ENCODE measurements at regions not wholly inside any gene's neighbourhood (a gene's known extent, or its start where the extent isn't known, plus 50 kb on each side); places are given as distances from the start of the nearest gene placed in this dataset.

DNA sequence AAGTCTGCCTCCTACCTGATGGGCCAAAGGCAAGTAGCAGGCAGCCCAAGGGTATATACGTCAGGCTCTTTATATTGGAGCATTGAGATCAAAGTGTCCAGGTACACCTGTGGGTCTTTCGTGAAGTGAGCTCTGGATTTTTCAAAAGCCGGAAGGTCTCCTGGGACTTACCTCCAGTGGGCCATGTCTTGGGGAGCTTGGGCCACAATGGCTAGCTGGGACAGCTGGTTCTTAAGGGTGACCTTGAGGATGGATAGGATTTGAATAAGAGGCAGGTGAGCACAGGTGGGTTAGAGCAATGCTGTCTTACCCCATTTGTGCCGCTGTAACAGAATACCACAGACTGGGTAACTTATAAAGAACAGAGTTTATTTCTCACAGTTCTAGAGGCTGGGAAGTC, 153.4 kb downstream of the CDC5L start:
- Mint-ChIP-seq H3K4me1 (peaks cover 35% of the 10 kb centered on the region in 2 experiments), H3K27me3 (ENCODE audit: low read depth) (peaks cover 4% of the 10 kb centered on the region; the same call in 1 of the 2 replicates), H3K4me3 (no peak overlapping the region), H3K36me3 (ENCODE audit: insufficient read depth in 1 of 3, low read depth in 3 of 3) (peaks cover 2 to 9% (median 6%) of the 10 kb centered on the region in 3 experiments; a peak in 4 of 7 replicates), H3K27ac (no peak overlapping the region), H3K9me3 (peaks cover 7 to 9% of the 10 kb centered on the region in 2 experiments; a peak in 3 of 5 replicates)
- H4K20me1 ChIP-seq (ENCODE audit: control insufficient read depth, insufficient read depth, insufficient read length) = no peaks in the 10 kb centered on the region
- H4K8ac ChIP-seq (replicated peaks; ENCODE audit: insufficient read length, low read depth, low read length) = no peak overlapping the region
- no peaks in the 10 kb centered on the region for H3K79me1 ChIP-seq (ENCODE audit: insufficient read depth, low read depth, low read length, poor library complexity, severe bottlenecking)
- H4K5ac ChIP-seq (ENCODE audit: insufficient read length, low read depth, low read length) = no peak overlapping the region
- H2BK15ac ChIP-seq (ENCODE audit: low read depth, low read length) = no peak overlapping the region
- no peak overlapping the region for H3K56ac ChIP-seq (ENCODE audit: insufficient read length, low read depth, low read length)
- peak; percentile 7 for DNase-seq
- no peak overlapping the region for H3K27ac ChIP-seq (ENCODE audit: insufficient read length, low read depth, low read length)
- no peak overlapping the region for H3K4me2 ChIP-seq (ENCODE audit: insufficient read depth, insufficient read length, low read length)
- no peak overlapping the region for H2BK5ac ChIP-seq (ENCODE audit: insufficient read length, low read length)
- WGBS (ENCODE audit: extremely low coverage, insufficient read length, low lambda C conversion rate) = no CpG with 5 or more reads among the region's 4 CpGs
- H3K23ac ChIP-seq (ENCODE audit: insufficient read length, low read depth, low read length) = no peak overlapping the region
- H3K9ac ChIP-seq (ENCODE audit: extremely low read depth, insufficient read length, low read length) = no peak overlapping the region
- H3K14ac ChIP-seq (ENCODE audit: insufficient read depth, low read length) = no peak overlapping the region
- no peak overlapping the region for H2AK5ac ChIP-seq (ENCODE audit: insufficient read length, low read length)
- peaks cover 4% of the 10 kb centered on the region for H3K23me2 ChIP-seq (ENCODE audit: insufficient read length, low read depth, low read length, poor library complexity, severe bottlenecking)
- H3K4ac ChIP-seq (ENCODE audit: low read depth, low read length) = no peak overlapping the region
- H2BK20ac ChIP-seq (ENCODE audit: low read depth, low read length, poor library complexity, severe bottlenecking) = no peak overlapping the region
- H2BK12ac ChIP-seq (ENCODE audit: insufficient read length, low read depth, low read length) = no peak overlapping the region
- H4K91ac ChIP-seq (ENCODE audit: insufficient read length, low read depth, low read length) = no peak overlapping the region
- no peak overlapping the region for H2AFZ ChIP-seq (ENCODE audit: low read length)
- H3T11ph ChIP-seq (ENCODE audit: low read length) = no peak overlapping the region
- H3K4me1 ChIP-seq (ENCODE audit: insufficient read depth, low read length) = peaks cover 7% of the 10 kb centered on the region; the same call in 1 of the 2 replicates
- TF ChIP-seq, protein P1, sequence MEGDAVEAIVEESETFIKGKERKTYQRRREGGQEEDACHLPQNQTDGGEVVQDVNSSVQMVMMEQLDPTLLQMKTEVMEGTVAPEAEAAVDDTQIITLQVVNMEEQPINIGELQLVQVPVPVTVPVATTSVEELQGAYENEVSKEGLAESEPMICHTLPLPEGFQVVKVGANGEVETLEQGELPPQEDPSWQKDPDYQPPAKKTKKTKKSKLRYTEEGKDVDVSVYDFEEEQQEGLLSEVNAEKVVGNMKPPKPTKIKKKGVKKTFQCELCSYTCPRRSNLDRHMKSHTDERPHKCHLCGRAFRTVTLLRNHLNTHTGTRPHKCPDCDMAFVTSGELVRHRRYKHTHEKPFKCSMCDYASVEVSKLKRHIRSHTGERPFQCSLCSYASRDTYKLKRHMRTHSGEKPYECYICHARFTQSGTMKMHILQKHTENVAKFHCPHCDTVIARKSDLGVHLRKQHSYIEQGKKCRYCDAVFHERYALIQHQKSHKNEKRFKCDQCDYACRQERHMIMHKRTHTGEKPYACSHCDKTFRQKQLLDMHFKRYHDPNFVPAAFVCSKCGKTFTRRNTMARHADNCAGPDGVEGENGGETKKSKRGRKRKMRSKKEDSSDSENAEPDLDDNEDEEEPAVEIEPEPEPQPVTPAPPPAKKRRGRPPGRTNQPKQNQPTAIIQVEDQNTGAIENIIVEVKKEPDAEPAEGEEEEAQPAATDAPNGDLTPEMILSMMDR (conservative IDR thresholded peaks at IDR 0.05) = no peak
- no peak overlapping the region for H3K18ac ChIP-seq (ENCODE audit: insufficient read length, low read depth, low read length)
- H3K27me3 ChIP-seq (ENCODE audit: insufficient read depth, low read length) = no peaks in the 10 kb centered on the region
- H3K79me2 ChIP-seq (ENCODE audit: insufficient read depth, low read length) = no peaks in the 10 kb centered on the region
- no peak overlapping the region for H2BK120ac ChIP-seq (ENCODE audit: low read depth, low read length, poor library complexity, severe bottlenecking)
- H3K9me3 ChIP-seq (ENCODE audit: control insufficient read depth, low read depth, low read length) = no peaks in the 10 kb centered on the region

Measured in H9 (cell line).